Lower leg skin (tissue), 3 donors: ENCODE measurements at regions not wholly inside any gene's neighbourhood (a gene's known extent, or its start where the extent isn't known, plus 50 kb on each side); places are given as distances from the start of the nearest gene placed in this dataset.

Source experiments
- POLR2A ChIP-seq, 2 donors: fragments of 450-650 bp; IDR thresholded peaks; one replicate each; pipeline ENCODE4 v1.6.1; 2016 to 2017; ENCODE audit warnings: antibody characterized with exemption in 2 of 2, mild to moderate bottlenecking in 1 of 2, moderate library complexity in 1 of 2
- TF ChIP-seq, protein P1 (sequence below), 3 donors: fragments of 450-650 bp; IDR thresholded peaks; one replicate each; pipeline ENCODE4 v1.5.1; 2016; ENCODE audit warnings: antibody characterized with exemption in 3 of 3, mild to moderate bottlenecking in 3 of 3, moderate library complexity in 2 of 3

DNA sequence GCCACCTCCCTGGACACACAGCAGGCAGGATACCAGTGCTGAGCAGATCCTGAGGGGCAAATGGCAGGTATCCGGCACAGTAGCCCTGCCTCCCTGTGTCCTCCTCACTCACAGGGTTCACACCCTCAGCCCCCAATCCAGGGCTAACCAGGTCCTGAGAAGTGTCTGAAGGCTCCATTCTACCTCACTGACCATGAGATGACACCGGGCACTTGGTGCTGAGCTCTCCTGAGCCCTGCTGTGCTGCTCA is 115.4 kb upstream of the ATP2B2 start:
- TF ChIP-seq, protein P1, sequence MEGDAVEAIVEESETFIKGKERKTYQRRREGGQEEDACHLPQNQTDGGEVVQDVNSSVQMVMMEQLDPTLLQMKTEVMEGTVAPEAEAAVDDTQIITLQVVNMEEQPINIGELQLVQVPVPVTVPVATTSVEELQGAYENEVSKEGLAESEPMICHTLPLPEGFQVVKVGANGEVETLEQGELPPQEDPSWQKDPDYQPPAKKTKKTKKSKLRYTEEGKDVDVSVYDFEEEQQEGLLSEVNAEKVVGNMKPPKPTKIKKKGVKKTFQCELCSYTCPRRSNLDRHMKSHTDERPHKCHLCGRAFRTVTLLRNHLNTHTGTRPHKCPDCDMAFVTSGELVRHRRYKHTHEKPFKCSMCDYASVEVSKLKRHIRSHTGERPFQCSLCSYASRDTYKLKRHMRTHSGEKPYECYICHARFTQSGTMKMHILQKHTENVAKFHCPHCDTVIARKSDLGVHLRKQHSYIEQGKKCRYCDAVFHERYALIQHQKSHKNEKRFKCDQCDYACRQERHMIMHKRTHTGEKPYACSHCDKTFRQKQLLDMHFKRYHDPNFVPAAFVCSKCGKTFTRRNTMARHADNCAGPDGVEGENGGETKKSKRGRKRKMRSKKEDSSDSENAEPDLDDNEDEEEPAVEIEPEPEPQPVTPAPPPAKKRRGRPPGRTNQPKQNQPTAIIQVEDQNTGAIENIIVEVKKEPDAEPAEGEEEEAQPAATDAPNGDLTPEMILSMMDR (IDR thresholded peaks at IDR 0.05) = no peak
- TF ChIP-seq POLR2A (IDR thresholded peaks at IDR 0.05) = no peak
